ENCODE measurements at regions not wholly inside any gene's neighbourhood (a gene's known extent, or its start where the extent isn't known, plus 50 kb on each side); places are given as distances from the start of the nearest gene placed in this dataset.

GRCh38 chr9:108073823-108074222, 584.3 kb upstream of the KLF4 start:
- peaks cover 20 to 23% of the 10 kb centered on the region in 2 experiments for H3K4me1 Mint-ChIP-seq
- Histone ChIP-seq H2BK120ac (ENCODE audit: low read depth, low read length, poor library complexity, severe bottlenecking) (no peak overlapping the region), H2BK12ac (ENCODE audit: insufficient read length, low read depth, low read length) (no peak overlapping the region), H2BK15ac (ENCODE audit: low read depth, low read length) (no peak overlapping the region), H3K56ac (ENCODE audit: insufficient read length, low read depth, low read length) (no peak overlapping the region), H3K14ac (ENCODE audit: insufficient read depth, low read length) (no peak overlapping the region), H2AK5ac (ENCODE audit: insufficient read length, low read length) (no peak overlapping the region), H3K27ac (ENCODE audit: insufficient read length, low read depth, low read length) (no peak overlapping the region), H3K79me1 (ENCODE audit: insufficient read depth, low read depth, low read length, poor library complexity, severe bottlenecking) (no peaks in the 10 kb centered on the region), H3K9me3 (ENCODE audit: control insufficient read depth, low read depth, low read length) (no peaks in the 10 kb centered on the region), H3K4me1 (ENCODE audit: insufficient read depth, low read length) (peaks cover 6% of the 10 kb centered on the region), H3K27me3 (ENCODE audit: insufficient read depth, low read length) (no peaks in the 10 kb centered on the region), H4K91ac (ENCODE audit: insufficient read length, low read depth, low read length) (no peak overlapping the region), H3K4me2 (ENCODE audit: insufficient read depth, insufficient read length, low read length) (no peak overlapping the region), H2BK5ac (ENCODE audit: insufficient read length, low read length) (no peak overlapping the region), H2AFZ (ENCODE audit: low read length) (no peak overlapping the region), H3K79me2 (ENCODE audit: insufficient read depth, low read length) (no peaks in the 10 kb centered on the region), H3K4ac (ENCODE audit: low read depth, low read length) (no peak overlapping the region), H3K23me2 (ENCODE audit: insufficient read length, low read depth, low read length, poor library complexity, severe bottlenecking) (no peaks in the 10 kb centered on the region), H2BK20ac (ENCODE audit: low read depth, low read length, poor library complexity, severe bottlenecking) (no peak overlapping the region), H4K20me1 (ENCODE audit: control insufficient read depth, insufficient read depth, insufficient read length) (no peaks in the 10 kb centered on the region), H3K23ac (ENCODE audit: insufficient read length, low read depth, low read length) (no peak overlapping the region), H3T11ph (ENCODE audit: low read length) (no peak overlapping the region), H3K9ac (ENCODE audit: extremely low read depth, insufficient read length, low read length) (no peak overlapping the region), H4K8ac (replicated peaks; ENCODE audit: insufficient read length, low read depth, low read length) (no peak overlapping the region), H4K5ac (ENCODE audit: insufficient read length, low read depth, low read length) (no peak overlapping the region), H3K18ac (ENCODE audit: insufficient read length, low read depth, low read length) (no peak overlapping the region)
- no peak for DNase-seq
- H3K36me3 Mint-ChIP-seq (ENCODE audit: insufficient read depth in 1 of 3, low read depth in 3 of 3): peaks cover 2 to 11% (median 7%) of the 10 kb centered on the region in 3 experiments; a peak in 4 of 7 replicates
- H3K4me3 Mint-ChIP-seq: no peak overlapping the region
- H3K27me3 Mint-ChIP-seq (ENCODE audit: low read depth): peaks cover 5% of the 10 kb centered on the region
- H3K9me3 Mint-ChIP-seq: peaks cover 6 to 11% of the 10 kb centered on the region in 2 experiments; a peak in 3 of 5 replicates
- H3K27ac Mint-ChIP-seq: no peak overlapping the region
- TF ChIP-seq, protein P1, sequence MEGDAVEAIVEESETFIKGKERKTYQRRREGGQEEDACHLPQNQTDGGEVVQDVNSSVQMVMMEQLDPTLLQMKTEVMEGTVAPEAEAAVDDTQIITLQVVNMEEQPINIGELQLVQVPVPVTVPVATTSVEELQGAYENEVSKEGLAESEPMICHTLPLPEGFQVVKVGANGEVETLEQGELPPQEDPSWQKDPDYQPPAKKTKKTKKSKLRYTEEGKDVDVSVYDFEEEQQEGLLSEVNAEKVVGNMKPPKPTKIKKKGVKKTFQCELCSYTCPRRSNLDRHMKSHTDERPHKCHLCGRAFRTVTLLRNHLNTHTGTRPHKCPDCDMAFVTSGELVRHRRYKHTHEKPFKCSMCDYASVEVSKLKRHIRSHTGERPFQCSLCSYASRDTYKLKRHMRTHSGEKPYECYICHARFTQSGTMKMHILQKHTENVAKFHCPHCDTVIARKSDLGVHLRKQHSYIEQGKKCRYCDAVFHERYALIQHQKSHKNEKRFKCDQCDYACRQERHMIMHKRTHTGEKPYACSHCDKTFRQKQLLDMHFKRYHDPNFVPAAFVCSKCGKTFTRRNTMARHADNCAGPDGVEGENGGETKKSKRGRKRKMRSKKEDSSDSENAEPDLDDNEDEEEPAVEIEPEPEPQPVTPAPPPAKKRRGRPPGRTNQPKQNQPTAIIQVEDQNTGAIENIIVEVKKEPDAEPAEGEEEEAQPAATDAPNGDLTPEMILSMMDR (conservative IDR thresholded peaks at IDR 0.05): no peak
- WGBS (ENCODE audit: extremely low coverage, insufficient read length, low lambda C conversion rate): no CpG with 5 or more reads among the region's 6 CpGs
